Glutamatergic neuron (in vitro differentiated cells): ENCODE measurements at regions not wholly inside any gene's neighbourhood (a gene's known extent, or its start where the extent isn't known, plus 50 kb on each side); places are given as distances from the start of the nearest gene placed in this dataset.

Source experiments
- DNase-seq: peaks from one replicate; pipeline ENCODE4 v3.0.0; 2022
- H3K27ac Mint-ChIP-seq: one replicate; pipeline ENCODE4 v1.8.0; 2020; ENCODE audit warnings: mild to moderate bottlenecking, mixed read lengths, inconsistent platforms; ENCODE audit not compliant: unreplicated experiment
- H3K27me3 Mint-ChIP-seq: one replicate; pipeline ENCODE4 v1.8.0; 2020; ENCODE audit warnings: mild to moderate bottlenecking, moderate library complexity, mixed read lengths, inconsistent platforms; ENCODE audit not compliant: unreplicated experiment
- H3K36me3 Mint-ChIP-seq: one replicate; pipeline ENCODE4 v1.8.0; 2020; ENCODE audit warnings: mild to moderate bottlenecking, mixed read lengths, inconsistent platforms; ENCODE audit not compliant: unreplicated experiment
- H3K4me1 Mint-ChIP-seq: one replicate; pipeline ENCODE4 v1.8.0; 2020; ENCODE audit warnings: mild to moderate bottlenecking, low read depth, mixed read lengths, inconsistent platforms; ENCODE audit not compliant: unreplicated experiment
- H3K4me3 Mint-ChIP-seq: one replicate; pipeline ENCODE4 v1.8.0; 2020; ENCODE audit warnings: mild to moderate bottlenecking, mixed read lengths, inconsistent platforms; ENCODE audit not compliant: unreplicated experiment
- H3K9me3 Mint-ChIP-seq: one replicate; pipeline ENCODE4 v1.8.0; 2020; ENCODE audit warnings: mild to moderate bottlenecking, moderate library complexity, mixed read lengths, inconsistent platforms; ENCODE audit not compliant: unreplicated experiment
- CTCF ChIP-seq: fragments of 200-600 bp; sonication (generic); IDR thresholded peaks from one replicate; pipeline ENCODE4 v1.5.0; 2021; ENCODE audit not compliant: partially characterized antibody, unreplicated experiment

- no peak for TF ChIP-seq CTCF
- Mint-ChIP-seq H3K4me3 (peak overlapping the region; percentile 27), H3K36me3 (no peaks in the 10 kb centered on the region), H3K4me1 (peaks cover 73% of the 10 kb centered on the region), H3K27ac (peak overlapping the region; percentile 76), H3K27me3 (peaks cover 4% of the 10 kb centered on the region), H3K9me3 (peaks cover 6% of the 10 kb centered on the region)
- no peak for DNase-seq
These were observed 424.6 kb upstream of the SEMA6D start for GRCh38 chr15:47292638-47293190.

GRCh38 chr15:47293466-47294162 is 423.7 kb upstream of the SEMA6D start:
- peak overlapping the region; percentile 45 for H3K27ac Mint-ChIP-seq
- H3K27me3 Mint-ChIP-seq: peaks cover 7% of the 10 kb centered on the region
- H3K4me1 Mint-ChIP-seq: peaks cover 73% of the 10 kb centered on the region
- DNase-seq: no peak
- peaks cover 10% of the 10 kb centered on the region for H3K9me3 Mint-ChIP-seq
- TF ChIP-seq CTCF: no peak
- no peaks in the 10 kb centered on the region for H3K36me3 Mint-ChIP-seq
- H3K4me3 Mint-ChIP-seq: no peak overlapping the region

- H3K27me3 Mint-ChIP-seq: peaks cover 13% of the 10 kb centered on the region
- H3K4me3 Mint-ChIP-seq: no peak overlapping the region
- peaks cover 78% of the 10 kb centered on the region for H3K4me1 Mint-ChIP-seq
- DNase-seq: no peak
- H3K27ac Mint-ChIP-seq: peak overlapping the region; percentile 62
- H3K36me3 Mint-ChIP-seq: no peaks in the 10 kb centered on the region
- peaks cover 14% of the 10 kb centered on the region for H3K9me3 Mint-ChIP-seq
- no peak for TF ChIP-seq CTCF
These were observed 422.5 kb upstream of the SEMA6D start for GRCh38 chr15:47294765-47295259.

- peaks cover 79% of the 10 kb centered on the region for H3K4me1 Mint-ChIP-seq
- peaks cover 29% of the 10 kb centered on the region for H3K9me3 Mint-ChIP-seq
- H3K4me3 Mint-ChIP-seq: peak overlapping the region; percentile 1
- H3K27ac Mint-ChIP-seq: peak overlapping the region; percentile 7
- H3K36me3 Mint-ChIP-seq: no peaks in the 10 kb centered on the region
- peaks cover 25% of the 10 kb centered on the region for H3K27me3 Mint-ChIP-seq
- no peak for DNase-seq
- no peak for TF ChIP-seq CTCF
These were observed 420.4 kb upstream of the SEMA6D start for GRCh38 chr15:47296881-47297280.

- peaks cover 25% of the 10 kb centered on the region for H3K27me3 Mint-ChIP-seq
These were observed 417.4 kb upstream of the SEMA6D start for GRCh38 chr15:47299846-47300434.

More at GRCh38 chr15:47299846-47300434, 417.4 kb upstream of the SEMA6D start:
- Mint-ChIP-seq H3K4me1 (peaks cover 82% of the 10 kb centered on the region), H3K27ac (peak overlapping the region; percentile 99), H3K4me3 (peak overlapping the region; percentile 74), H3K36me3 (no peaks in the 10 kb centered on the region), H3K9me3 (peaks cover 29% of the 10 kb centered on the region)
- TF ChIP-seq CTCF: no peak
- DNase-seq: no peak
